ENCODE measurements at regions not wholly inside any gene's neighbourhood (a gene's known extent, or its start where the extent isn't known, plus 50 kb on each side); places are given as distances from the start of the nearest gene placed in this dataset.
"Not testable (repeated sequence)": the region's sequence is repeated elsewhere in the genome, so short reads cannot be mapped to it uniquely, and the experiment has no call there.

DNA sequence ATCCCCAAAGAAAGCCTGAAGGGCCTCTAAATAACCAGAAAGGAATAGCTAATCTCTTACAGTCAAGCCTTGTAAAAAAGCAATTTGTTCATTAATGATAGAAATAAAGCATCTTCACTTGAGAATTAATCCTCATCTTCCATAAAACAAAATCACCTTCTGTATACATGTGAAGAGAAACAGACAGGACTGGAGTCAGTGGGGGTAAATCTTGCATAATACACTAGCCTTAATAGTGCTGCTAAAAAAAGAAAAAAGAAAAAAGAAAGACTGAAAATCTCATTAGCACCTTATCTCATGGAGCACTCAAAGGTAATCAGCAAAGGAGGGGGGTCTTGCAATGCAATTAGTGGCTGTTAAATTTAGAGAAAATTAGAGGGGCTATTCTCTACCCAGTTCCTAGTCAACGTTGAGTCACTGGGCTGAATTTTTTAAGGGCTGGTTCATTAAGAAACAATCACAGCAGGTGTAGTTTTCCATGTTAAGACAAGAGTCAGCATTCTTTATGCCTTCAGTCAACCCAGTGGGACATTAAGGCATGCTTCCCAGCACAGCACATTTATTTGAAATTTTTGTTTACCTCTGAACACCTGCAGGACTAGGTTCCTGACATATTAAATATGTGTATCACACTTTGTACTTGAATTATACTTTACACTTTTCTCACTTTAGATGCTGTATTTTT lies 1455.7 kb upstream of the CELF2 start:
- no peak for DNase-seq (ENCODE audit: low spot score)
- TF ChIP-seq CTCF (IDR thresholded peaks at IDR 0.05; ENCODE audit: extremely low read depth, missing control alignments): no peak

- no peak for DNase-seq (ENCODE audit: low spot score)
- no peak for TF ChIP-seq CTCF (IDR thresholded peaks at IDR 0.05; ENCODE audit: extremely low read depth, missing control alignments)
Measured at GRCh38 chr10:9577746-9578145, 1439.9 kb upstream of the CELF2 start.

GRCh38 chr10:9579110-9579705 lies 1438.5 kb upstream of the CELF2 start:
- no peak for TF ChIP-seq CTCF (IDR thresholded peaks at IDR 0.05; ENCODE audit: extremely low read depth, missing control alignments)
- DNase-seq (ENCODE audit: low spot score): no peak

- not testable (repeated sequence) for DNase-seq (ENCODE audit: low spot score)
Measured at GRCh38 chr10:9582803-9583202, 1434.9 kb upstream of the CELF2 start.

- no peak for TF ChIP-seq CTCF (IDR thresholded peaks at IDR 0.05; ENCODE audit: extremely low read depth, missing control alignments)
- no peak for DNase-seq (ENCODE audit: low spot score)
Measured at GRCh38 chr10:9596368-9596920, 1421.2 kb upstream of the CELF2 start.

- no peak for DNase-seq (ENCODE audit: low spot score)
- TF ChIP-seq CTCF (IDR thresholded peaks at IDR 0.05; ENCODE audit: extremely low read depth, missing control alignments): no peak
Measured at GRCh38 chr10:9602998-9603397, 1414.7 kb upstream of the CELF2 start.

DNA sequence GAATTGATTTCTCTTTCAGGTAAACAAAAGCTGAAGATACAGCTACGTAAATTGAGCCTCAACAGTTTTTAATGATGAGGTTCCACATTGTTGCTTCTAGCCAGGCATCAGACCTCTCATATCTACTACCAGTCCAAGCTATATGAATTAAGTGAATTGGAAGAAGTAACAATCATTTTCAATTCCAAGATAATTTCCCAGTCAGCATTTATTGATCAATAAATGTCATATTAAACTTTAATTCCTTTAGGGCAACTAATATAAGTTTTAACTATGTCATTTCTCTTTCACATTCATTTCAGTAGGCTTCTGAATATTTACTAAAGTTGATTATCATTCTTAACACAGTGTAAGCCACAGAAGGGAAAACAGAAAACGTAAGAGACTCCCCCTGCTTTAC lies 1413.7 kb upstream of the CELF2 start:
- DNase-seq (ENCODE audit: low spot score): no peak
- TF ChIP-seq CTCF (IDR thresholded peaks at IDR 0.05; ENCODE audit: extremely low read depth, missing control alignments): no peak

DNA sequence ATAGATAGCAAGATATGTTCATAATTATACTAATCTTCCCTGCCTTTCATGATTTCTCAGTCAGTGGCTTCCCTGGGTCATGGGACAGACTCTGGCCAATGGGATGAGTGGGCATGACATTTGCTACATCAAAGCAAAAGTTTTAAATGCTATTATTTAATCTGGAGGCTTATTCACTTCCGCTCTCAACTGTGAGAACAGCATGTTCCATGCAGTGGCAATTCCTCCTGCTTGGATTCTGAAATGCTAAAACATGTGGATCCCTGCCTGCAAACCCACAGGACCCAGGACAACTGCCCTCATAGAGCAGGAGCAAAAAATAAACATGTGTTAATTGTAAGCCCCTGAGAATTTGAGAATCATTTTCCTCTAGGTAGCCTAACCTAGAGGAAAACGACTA lies 1412.4 kb upstream of the CELF2 start:
- DNase-seq (ENCODE audit: low spot score): no peak
- no peak for TF ChIP-seq CTCF (IDR thresholded peaks at IDR 0.05; ENCODE audit: extremely low read depth, missing control alignments)

Data from GM20000 (cell line).